Esophagus squamous epithelium (tissue), 5 donors: ENCODE measurements at regions not wholly inside any gene's neighbourhood (a gene's known extent, or its start where the extent isn't known, plus 50 kb on each side); places are given as distances from the start of the nearest gene placed in this dataset.

Experiments used
- DNase-seq: peaks from one replicate; lab custom pipeline; 2025; lab: John Stamatoyannopoulos, UW
- H3K27ac ChIP-seq, 4 donors: fragments of 200-600 bp; sonication (generic); one replicate each; pipeline ENCODE4 v1.5.1; 2016 to 2019; ENCODE audit warnings: mild to moderate bottlenecking in 1 of 4
- H3K27me3 ChIP-seq, 4 donors: fragments of 200-600 bp; sonication (generic); 1 replicate in 3 of 4; 2 replicates in 1 of 4; pipeline versions ENCODE4 v1.5.1 to v1.6.0; 2017 to 2021; ENCODE audit warnings: antibody characterized with exemption in 1 of 4
- H3K36me3 ChIP-seq, 3 donors: fragments of 200-600 bp; sonication (generic); one replicate each; pipeline ENCODE4 v1.5.1; 2016 to 2019
- H3K4me1 ChIP-seq, 3 donors: fragments of 200-600 bp; sonication (generic); one replicate each; pipeline ENCODE4 v1.5.1; 2017 to 2019
- H3K4me3 ChIP-seq, 4 donors: fragments of 200-600 bp; sonication (generic); 1 replicate in 3 of 4; 2 replicates in 1 of 4; pipeline ENCODE4 v1.5.1; 2016 to 2019; ENCODE audit warnings: mild to moderate bottlenecking in 2 of 4, moderate library complexity in 1 of 4
- H3K9me3 ChIP-seq, 3 donors: fragments of 200-600 bp; sonication (generic); one replicate each; pipeline ENCODE4 v1.5.1; 2016 to 2019
- POLR2A ChIP-seq, 4 donors: fragments of 450-650 bp; IDR thresholded peaks; one replicate each; pipeline ENCODE4 v1.6.1; 2017; ENCODE audit warnings: antibody characterized with exemption in 4 of 4, mild to moderate bottlenecking in 4 of 4, moderate library complexity in 3 of 4
- WGBS, 2 donors: methylation state at CpG; one replicate each; pipeline ENCODE4 v1.1.5; 2018; 5-methylcytosine and 5-hydroxymethylcytosine counted together
- intact Hi-C: fragments of 100-400 bp; cut with DNase I; formaldehyde crosslinking; loops from one replicate; pipeline ENCODE4 v1.15.0; 2022
- TF ChIP-seq, protein P1 (sequence below), 6 experiments: fragments of 450-650 bp in 4 of 6; fragments of 200-600 bp in 2 of 6; sonication (generic) in 2 of 6; IDR thresholded peaks; one replicate each; pipeline ENCODE4 v1.5.1; 2016 to 2019; ENCODE audit warnings: antibody characterized with exemption in 6 of 6, mild to moderate bottlenecking in 4 of 6, moderate library complexity in 4 of 6
- donor health status: DM: yes; HTN: yes; CAD: no.

DNA sequence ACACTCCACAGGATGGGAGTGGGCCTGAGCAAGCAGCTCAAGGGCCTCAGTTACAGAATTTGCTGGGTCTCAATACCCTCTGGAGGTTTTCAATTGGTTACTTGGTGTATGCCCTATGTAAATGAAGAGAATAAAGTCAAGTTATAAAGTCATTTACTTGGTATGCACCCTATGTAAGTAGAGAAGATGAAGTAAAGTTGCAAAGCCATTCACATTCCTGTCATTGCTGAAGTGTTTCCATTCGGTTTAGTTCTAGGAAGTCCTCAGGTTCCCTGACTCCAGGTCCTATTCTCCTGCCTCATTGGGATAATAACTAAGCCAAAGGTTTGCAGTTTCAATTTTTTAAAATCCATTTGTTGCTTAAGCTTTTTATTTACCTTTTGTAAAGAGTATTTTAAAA lies 272.6 kb upstream of the NPSR1 start:
- Histone ChIP-seq H3K36me3 (no peaks in the 10 kb centered on the region), H3K27ac (no peak overlapping the region), H3K9me3 (peaks cover 0 to 14% (median 6%) of the 10 kb centered on the region in 3 donors), H3K4me1 (no peaks in the 10 kb centered on the region), H3K4me3 (no peak overlapping the region), H3K27me3 (no peaks in the 10 kb centered on the region)
- no peak for TF ChIP-seq POLR2A (IDR thresholded peaks at IDR 0.05)
- TF ChIP-seq, protein P1, sequence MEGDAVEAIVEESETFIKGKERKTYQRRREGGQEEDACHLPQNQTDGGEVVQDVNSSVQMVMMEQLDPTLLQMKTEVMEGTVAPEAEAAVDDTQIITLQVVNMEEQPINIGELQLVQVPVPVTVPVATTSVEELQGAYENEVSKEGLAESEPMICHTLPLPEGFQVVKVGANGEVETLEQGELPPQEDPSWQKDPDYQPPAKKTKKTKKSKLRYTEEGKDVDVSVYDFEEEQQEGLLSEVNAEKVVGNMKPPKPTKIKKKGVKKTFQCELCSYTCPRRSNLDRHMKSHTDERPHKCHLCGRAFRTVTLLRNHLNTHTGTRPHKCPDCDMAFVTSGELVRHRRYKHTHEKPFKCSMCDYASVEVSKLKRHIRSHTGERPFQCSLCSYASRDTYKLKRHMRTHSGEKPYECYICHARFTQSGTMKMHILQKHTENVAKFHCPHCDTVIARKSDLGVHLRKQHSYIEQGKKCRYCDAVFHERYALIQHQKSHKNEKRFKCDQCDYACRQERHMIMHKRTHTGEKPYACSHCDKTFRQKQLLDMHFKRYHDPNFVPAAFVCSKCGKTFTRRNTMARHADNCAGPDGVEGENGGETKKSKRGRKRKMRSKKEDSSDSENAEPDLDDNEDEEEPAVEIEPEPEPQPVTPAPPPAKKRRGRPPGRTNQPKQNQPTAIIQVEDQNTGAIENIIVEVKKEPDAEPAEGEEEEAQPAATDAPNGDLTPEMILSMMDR (IDR thresholded peaks at IDR 0.05) = no peak
- intact Hi-C loops = no loop called here
- no peak for DNase-seq
- 38 to 45% methylated on average over 1 of the region's 1 CpG for WGBS, 2 donors

DNA sequence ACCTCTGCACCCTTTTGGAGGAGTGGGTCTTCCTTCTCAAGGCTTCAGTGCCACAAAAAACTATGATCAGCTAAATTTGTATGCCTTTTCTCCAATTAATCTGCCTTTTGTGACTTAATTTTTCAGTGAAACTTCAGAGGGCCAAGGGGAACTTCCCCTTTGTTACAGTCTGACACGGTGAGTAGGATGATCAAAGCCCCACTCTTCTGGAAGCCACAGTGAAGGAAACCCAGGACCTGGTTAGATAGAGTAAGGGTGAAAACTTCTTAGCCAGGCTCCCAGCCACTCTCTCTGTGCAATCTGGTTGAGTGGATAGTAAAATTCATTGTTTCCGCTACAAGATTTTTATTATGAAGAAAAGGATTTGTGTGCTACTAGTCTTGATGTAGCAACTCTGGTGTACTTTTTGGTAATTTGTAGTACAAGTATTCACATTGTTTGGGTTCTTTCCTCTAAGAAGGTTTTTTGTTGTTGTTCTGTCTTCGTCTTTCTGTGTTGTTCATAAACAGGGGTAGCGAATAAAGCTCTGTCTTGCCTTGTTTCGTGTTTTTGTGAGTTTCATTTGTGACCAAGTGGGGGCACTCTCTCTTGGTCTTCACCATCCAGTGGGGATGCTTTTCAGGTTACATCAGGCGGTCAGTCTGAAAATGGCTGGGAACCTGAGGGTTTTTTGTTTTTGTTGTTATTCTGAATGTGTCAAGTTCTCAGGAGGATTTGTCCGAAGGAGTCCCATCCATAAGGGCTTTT lies 268.5 kb upstream of the NPSR1 start:
- Histone ChIP-seq H3K36me3 (no peaks in the 10 kb centered on the region), H3K27me3 (no peaks in the 10 kb centered on the region), H3K4me3 (no peak overlapping the region), H3K27ac (no peak overlapping the region), H3K4me1 (no peaks in the 10 kb centered on the region), H3K9me3 (no peaks in the 10 kb centered on the region)
- intact Hi-C loops = no loop called here
- WGBS, 2 donors = 75 to 83% methylated on average over 6 to 7 of the region's 7 CpGs
- DNase-seq = no peak
- TF ChIP-seq POLR2A (IDR thresholded peaks at IDR 0.05) = no peak
- TF ChIP-seq, protein P1 (IDR thresholded peaks at IDR 0.05) = no peak

DNA sequence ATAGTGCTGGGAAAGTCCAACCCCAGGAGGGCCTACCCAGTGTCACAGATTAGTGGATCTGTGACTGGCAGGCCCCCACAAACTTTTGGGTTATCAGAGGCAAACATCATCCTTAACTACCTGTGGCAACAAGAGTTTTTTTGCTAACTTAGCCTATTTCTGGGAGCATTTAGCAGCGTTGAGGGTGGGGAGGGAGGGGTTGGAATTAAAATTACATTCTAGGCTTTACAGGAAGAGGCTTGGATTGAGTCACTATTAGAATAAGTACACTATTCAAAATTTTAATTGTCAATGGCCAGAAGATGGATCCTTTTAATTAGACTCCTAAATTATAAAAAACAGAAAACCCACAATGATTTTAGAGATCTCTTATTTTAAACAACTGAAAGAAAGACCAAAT lies 267.9 kb upstream of the NPSR1 start:
- H3K27me3 ChIP-seq = no peaks in the 10 kb centered on the region
- TF ChIP-seq POLR2A (IDR thresholded peaks at IDR 0.05) = no peak
- TF ChIP-seq, protein P1 (IDR thresholded peaks at IDR 0.05) = no peak
- H3K4me3 ChIP-seq = no peak overlapping the region
- no peaks in the 10 kb centered on the region for H3K36me3 ChIP-seq
- 87% methylated on average over 1 of the region's 1 CpG; no CpG with 5 or more reads in 1 of the 2 donors for WGBS, 2 donors
- intact Hi-C loops = no loop called here
- H3K27ac ChIP-seq = no peak overlapping the region
- no peaks in the 10 kb centered on the region for H3K9me3 ChIP-seq
- DNase-seq = no peak
- no peaks in the 10 kb centered on the region for H3K4me1 ChIP-seq

DNA sequence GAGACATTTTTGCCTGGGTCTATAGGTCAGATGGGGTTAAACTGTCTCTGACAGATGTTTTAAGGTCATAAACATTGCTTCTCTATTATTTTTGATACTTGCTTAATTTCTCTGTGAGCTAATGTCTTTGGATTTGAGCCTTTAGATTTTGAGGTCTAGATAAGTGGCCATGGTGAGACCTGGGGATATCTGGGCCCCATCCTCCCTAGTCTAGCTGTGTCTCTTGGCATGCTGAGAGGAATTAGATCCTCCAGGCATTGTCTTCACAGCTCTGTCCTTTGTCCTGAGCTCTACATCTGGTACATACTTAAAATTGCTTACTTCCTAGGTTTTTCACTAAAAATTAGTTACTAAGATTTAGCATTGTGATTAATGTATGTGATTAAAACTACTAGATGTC lies 265.0 kb upstream of the NPSR1 start:
- Histone ChIP-seq H3K36me3 (no peaks in the 10 kb centered on the region), H3K27me3 (no peaks in the 10 kb centered on the region), H3K4me3 (no peak overlapping the region), H3K4me1 (no peaks in the 10 kb centered on the region), H3K9me3 (no peaks in the 10 kb centered on the region), H3K27ac (no peak overlapping the region)
- DNase-seq = no peak
- TF ChIP-seq, protein P1 (IDR thresholded peaks at IDR 0.05) = no peak
- no peak for TF ChIP-seq POLR2A (IDR thresholded peaks at IDR 0.05)
- intact Hi-C loops = no loop called here

DNA sequence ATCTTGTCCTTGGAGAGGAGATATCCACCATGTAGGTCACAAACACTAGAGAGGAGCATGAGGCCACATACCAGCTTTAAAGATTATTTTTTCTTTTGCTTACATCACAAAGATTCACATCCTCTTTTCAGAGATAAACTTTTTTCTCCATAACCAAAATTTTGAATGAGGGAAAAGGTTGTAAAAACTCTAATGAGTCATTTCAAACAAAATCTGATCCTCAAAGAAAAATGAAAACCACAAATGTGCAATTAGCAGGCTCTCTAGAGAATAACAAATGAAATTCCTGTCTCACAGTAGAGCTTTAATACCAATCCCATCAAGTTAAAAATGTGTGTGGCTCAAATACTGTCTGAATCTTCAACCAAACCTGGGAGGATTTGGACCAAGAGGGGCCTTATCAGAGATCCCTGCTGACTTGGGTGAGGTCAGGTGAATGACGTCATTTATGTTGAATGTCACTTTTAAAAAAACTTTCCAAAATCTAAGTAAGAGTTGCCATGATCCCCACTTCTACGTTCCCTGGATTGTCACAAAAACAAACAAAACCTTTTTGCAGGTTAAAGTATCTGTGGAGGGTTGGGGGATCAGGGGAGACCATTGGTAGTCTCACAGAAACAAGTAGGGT lies 261.5 kb upstream of the NPSR1 start:
- Histone ChIP-seq H3K27ac (no peak overlapping the region), H3K36me3 (no peaks in the 10 kb centered on the region), H3K9me3 (no peaks in the 10 kb centered on the region), H3K4me1 (no peaks in the 10 kb centered on the region), H3K27me3 (no peaks in the 10 kb centered on the region), H3K4me3 (no peak overlapping the region)
- intact Hi-C loops = no loop called here
- whole genome bisulfite sequencing, 2 donors = 57 to 58% methylated on average over 2 of the region's 2 CpGs
- TF ChIP-seq POLR2A (IDR thresholded peaks at IDR 0.05) = no peak
- TF ChIP-seq, protein P1 (IDR thresholded peaks at IDR 0.05) = no peak
- no peak for DNase-seq
